Memory B cell (primary cell): ENCODE measurements at regions not wholly inside any gene's neighbourhood (a gene's known extent, or its start where the extent isn't known, plus 50 kb on each side); places are given as distances from the start of the nearest gene placed in this dataset.

Experiments
- ATAC-seq: fragments of 150-1000 bp; cut with Tn5 transposase; 2 replicates; pipeline ENCODE4 v1.10.0; 2021; ENCODE audit warnings: low read depth, mild to moderate bottlenecking, moderate library complexity
- DNase-seq, 2 donors: peaks; one replicate each; pipeline ENCODE4 v3.0.0; 2022; ENCODE audit warnings: low spot score in 2 of 2
- H3K27ac Mint-ChIP-seq: one replicate; pipeline ENCODE4 v1.8.0; 2022; ENCODE audit warnings: mild to moderate bottlenecking, moderate library complexity, mixed read lengths
- H3K27me3 Mint-ChIP-seq: one replicate; pipeline ENCODE4 v1.8.0; 2022; ENCODE audit warnings: mixed read lengths
- H3K36me3 Mint-ChIP-seq: one replicate; pipeline ENCODE4 v1.8.0; 2022; ENCODE audit warnings: mild to moderate bottlenecking, mixed read lengths
- H3K4me1 Mint-ChIP-seq: one replicate; pipeline ENCODE4 v1.8.0; 2022; ENCODE audit warnings: mixed read lengths
- H3K4me3 Mint-ChIP-seq: one replicate; pipeline ENCODE4 v1.8.0; 2022; ENCODE audit warnings: mild to moderate bottlenecking, moderate library complexity, mixed read lengths
- H3K9me3 Mint-ChIP-seq: one replicate; pipeline ENCODE4 v1.8.0; 2022; ENCODE audit warnings: mixed read lengths

DNA sequence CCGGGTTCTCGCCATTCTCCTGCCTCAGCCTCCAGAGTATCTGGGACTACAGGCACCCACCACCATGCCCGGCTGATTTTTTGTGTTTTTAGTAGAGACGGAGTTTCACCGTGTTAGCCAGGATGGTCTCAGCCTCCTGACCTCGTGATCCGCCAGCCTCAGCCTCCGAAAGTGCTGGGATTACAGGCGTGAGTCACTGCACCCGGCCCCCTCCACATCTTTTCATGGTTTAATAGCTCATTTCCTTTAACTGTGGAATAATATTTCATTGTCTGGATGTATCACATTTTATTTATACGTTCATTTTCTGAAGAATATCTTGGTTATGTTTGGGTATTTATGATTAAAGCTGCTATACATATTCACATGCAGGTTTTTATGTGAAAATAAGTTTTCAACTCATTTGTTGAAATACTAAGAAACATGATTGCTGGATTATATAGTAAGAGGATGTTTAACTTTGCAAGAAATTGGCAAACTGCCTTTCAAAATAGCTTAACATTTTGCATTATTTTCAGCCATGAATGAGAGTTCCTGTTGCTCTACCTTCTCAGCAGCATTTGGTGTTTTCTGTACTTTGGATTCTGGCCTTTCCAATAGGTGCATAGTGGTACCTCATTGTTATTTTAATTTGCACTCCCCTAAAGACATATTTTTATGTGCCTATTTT lies 591.9 kb downstream of the TECRL start:
- DNase-seq = no peak
- H3K4me3 Mint-ChIP-seq = no peak overlapping the region
- H3K9me3 Mint-ChIP-seq = peaks cover 7% of the 10 kb centered on the region
- H3K36me3 Mint-ChIP-seq = no peaks in the 10 kb centered on the region
- no peaks in the 10 kb centered on the region for H3K4me1 Mint-ChIP-seq
- no peak overlapping the region for H3K27ac Mint-ChIP-seq
- no peak for ATAC-seq
- no peaks in the 10 kb centered on the region for H3K27me3 Mint-ChIP-seq

DNA sequence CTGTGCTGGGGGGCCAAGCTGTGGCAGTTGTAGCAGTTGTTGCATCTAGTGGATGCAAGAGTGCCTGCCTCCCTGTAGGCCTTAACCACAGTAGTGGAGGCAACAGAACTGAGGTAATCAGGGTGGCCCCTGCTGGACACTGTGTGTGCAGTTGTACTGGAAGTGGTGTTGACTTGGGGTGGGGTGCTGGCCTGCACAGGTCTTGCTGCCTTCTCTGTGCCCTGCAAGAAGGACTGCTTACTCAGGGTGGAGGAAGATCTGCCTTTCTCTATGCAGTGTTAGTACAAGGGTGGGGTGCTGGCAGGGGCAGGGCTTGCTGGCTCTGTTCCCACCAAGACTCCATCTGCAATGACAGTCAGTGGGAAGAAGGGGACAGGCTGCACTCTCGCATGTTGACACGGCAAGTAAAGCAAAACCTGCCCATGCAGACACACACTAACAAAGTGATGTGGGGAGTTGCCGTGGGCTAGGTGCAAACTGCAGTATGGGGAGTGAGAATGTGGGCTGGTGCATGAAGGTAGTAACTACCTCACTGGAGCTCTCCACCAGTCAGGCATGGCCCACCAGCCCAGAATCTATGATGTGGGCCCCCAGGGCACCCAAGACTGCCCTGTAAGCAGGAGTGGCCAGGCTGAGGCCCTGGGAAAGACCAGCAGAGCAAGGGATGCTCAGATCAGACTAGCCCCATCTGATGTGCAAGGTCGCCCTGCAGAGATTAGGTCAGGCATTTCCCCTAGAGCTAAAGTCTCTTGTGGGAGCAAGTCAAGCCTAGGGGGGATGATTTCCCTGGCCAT lies 594.9 kb downstream of the TECRL start:
- Mint-ChIP-seq H3K27me3 (no peaks in the 10 kb centered on the region), H3K9me3 (peaks cover 5% of the 10 kb centered on the region), H3K36me3 (no peaks in the 10 kb centered on the region), H3K4me3 (no peak overlapping the region), H3K27ac (no peak overlapping the region), H3K4me1 (no peaks in the 10 kb centered on the region)
- no peak for DNase-seq
- no peak for ATAC-seq

DNA sequence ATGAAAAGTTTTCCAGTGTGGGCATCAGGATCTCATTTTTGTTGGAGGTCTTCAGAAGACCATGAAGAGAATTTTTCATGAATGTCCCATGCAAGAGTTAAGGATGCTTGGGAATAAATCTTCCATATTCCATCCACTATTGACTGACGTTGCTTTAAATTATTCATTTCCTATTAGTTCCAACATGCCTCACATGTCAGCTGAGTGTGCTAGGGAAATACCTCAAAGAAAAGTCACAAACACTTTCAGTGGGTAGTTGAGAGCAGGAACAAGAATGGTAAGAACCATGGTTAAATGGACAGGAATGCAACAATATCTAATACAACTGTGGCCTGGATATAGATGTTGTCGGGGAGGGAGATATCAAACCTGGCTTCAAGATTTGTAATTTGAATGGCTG lies 610.1 kb downstream of the TECRL start:
- Mint-ChIP-seq H3K4me1 (no peaks in the 10 kb centered on the region), H3K27ac (no peak overlapping the region), H3K9me3 (peaks cover 2% of the 10 kb centered on the region), H3K4me3 (no peak overlapping the region), H3K27me3 (no peaks in the 10 kb centered on the region), H3K36me3 (no peaks in the 10 kb centered on the region)
- DNase-seq (no peak), ATAC-seq (no peak)

DNA sequence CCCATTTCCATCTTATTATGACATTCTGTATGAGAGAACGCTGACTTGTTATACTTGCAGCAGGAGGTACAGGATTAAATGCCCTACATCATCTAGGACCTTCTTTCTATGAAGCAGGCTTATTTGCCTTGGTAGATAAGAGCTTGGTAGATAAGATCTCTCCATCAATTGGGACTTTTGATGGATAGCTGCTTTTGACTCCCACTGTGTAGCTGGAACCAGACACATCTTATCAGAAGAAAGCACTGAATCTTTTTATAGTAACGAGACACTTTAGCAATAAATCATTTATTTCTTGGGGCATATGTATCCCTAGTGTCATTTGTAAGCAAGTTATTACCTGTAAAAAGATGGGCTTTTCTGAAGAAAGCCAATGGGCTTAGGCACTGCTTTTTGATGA lies 613.9 kb downstream of the TECRL start:
- DNase-seq = no peak
- Mint-ChIP-seq H3K4me1 (no peaks in the 10 kb centered on the region), H3K4me3 (no peak overlapping the region), H3K27me3 (no peaks in the 10 kb centered on the region), H3K27ac (no peak overlapping the region), H3K36me3 (no peaks in the 10 kb centered on the region), H3K9me3 (peaks cover 4% of the 10 kb centered on the region)
- no peak for ATAC-seq

DNA sequence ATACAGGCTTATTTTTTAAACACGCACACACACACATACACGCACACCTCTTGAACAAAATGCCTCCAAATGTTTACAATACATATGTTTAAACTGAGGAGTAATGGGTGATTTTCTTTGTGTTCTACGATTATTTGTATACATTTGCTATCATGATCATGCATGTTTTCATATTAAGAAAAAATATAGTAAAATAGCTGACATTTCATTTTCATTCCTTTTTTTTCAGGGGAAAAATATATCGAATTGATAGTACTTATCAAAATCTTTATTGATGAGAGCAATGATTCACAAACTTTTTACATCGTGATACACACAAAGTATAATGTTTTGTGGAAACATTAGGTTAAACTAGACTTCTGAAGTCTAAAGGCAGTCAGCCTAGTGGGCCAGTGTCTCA lies 618.9 kb downstream of the TECRL start:
- Mint-ChIP-seq H3K27me3 (no peaks in the 10 kb centered on the region), H3K9me3 (peaks cover 3% of the 10 kb centered on the region), H3K27ac (no peak overlapping the region), H3K4me1 (no peaks in the 10 kb centered on the region), H3K4me3 (no peak overlapping the region), H3K36me3 (no peaks in the 10 kb centered on the region)
- DNase-seq = no peak
- no peak for ATAC-seq

DNA sequence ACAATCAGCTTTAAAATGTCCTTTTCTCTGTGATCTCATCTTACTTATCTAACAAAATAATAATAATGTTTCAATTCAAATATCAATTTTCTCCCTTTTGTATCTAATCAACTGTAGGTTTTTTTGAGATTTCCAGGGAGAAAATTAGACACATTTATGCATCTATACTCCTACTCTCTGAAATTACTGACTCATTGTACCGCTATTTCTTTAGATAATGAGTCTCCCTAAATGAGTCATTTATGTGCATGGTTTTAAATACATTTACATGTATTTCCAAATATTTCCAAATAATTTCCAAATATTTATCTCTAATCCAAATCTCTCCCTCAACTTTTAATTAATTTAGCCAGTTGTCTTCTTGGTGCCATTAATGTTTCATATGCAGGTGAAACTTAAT lies 621.0 kb downstream of the TECRL start:
- Mint-ChIP-seq H3K4me1 (no peaks in the 10 kb centered on the region), H3K36me3 (no peaks in the 10 kb centered on the region), H3K9me3 (peaks cover 4% of the 10 kb centered on the region), H3K27ac (no peak overlapping the region), H3K27me3 (no peaks in the 10 kb centered on the region), H3K4me3 (no peak overlapping the region)
- ATAC-seq = no peak
- no peak for DNase-seq

DNA sequence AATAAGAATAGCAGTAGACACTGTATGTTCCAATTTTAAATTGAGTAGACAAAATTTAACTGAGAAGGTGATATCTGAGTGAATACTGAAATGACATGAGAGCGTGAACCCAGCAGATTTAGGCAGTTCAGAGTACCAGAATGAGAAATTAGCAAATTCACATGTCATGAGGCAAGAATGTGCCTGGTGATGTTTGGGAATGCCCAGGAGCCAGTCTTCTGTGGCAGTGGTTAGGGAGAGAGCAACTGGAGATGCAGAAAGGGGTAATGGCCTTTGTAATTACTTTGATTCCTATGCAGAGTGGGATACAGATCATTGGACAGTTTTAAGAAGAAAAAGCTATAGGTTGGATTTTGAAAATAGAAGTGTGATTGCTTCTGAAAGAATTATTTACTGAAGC lies 621.9 kb downstream of the TECRL start:
- Mint-ChIP-seq H3K27me3 (no peaks in the 10 kb centered on the region), H3K27ac (no peak overlapping the region), H3K36me3 (no peaks in the 10 kb centered on the region), H3K9me3 (peaks cover 4% of the 10 kb centered on the region), H3K4me3 (no peak overlapping the region), H3K4me1 (no peaks in the 10 kb centered on the region)
- DNase-seq (no peak), ATAC-seq (no peak)

DNA sequence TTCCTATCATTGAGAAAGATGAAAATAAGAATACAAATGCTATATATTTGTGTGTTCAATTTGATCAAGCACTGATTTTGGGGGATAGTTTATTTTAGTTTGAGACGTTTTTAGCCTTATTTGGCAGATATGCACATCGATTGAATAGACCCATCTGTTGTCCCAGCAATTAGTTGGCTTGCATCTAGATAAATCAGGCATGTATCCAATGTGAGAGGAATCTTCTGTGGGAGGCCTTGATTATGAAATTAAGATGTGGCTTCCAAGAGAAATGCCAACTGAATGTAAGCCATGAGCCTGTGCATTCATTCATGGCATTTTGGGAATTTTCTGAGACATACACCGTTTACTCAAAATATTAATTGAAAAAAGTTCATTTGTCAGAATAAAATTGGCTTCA lies 623.1 kb downstream of the TECRL start:
- Mint-ChIP-seq H3K9me3 (peaks cover 2% of the 10 kb centered on the region), H3K36me3 (no peaks in the 10 kb centered on the region), H3K4me1 (no peaks in the 10 kb centered on the region), H3K27ac (no peak overlapping the region), H3K4me3 (no peak overlapping the region), H3K27me3 (no peaks in the 10 kb centered on the region)
- ATAC-seq (no peak), DNase-seq (no peak)

DNA sequence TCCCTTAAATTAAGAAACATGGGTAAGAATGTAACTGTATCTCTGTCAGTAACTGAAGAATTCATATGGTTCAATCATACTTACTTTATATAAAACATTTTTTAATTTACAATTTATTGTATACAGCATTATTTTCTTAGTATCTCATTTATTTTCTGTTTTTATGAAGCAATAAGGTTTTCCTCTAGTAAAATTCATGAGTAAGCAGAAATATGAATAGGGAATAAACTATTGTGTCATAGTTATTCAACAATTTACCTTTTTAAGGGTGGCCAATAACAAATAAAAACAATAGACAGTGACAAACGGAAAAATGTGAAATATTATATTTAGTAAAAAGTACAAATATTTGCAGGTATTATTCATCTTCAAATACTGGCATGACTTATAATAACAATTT lies 624.4 kb downstream of the TECRL start:
- Mint-ChIP-seq H3K27ac (no peak overlapping the region), H3K4me3 (no peak overlapping the region), H3K9me3 (peaks cover 4% of the 10 kb centered on the region), H3K27me3 (no peaks in the 10 kb centered on the region), H3K4me1 (no peaks in the 10 kb centered on the region), H3K36me3 (no peaks in the 10 kb centered on the region)
- DNase-seq (no peak), ATAC-seq (no peak)

DNA sequence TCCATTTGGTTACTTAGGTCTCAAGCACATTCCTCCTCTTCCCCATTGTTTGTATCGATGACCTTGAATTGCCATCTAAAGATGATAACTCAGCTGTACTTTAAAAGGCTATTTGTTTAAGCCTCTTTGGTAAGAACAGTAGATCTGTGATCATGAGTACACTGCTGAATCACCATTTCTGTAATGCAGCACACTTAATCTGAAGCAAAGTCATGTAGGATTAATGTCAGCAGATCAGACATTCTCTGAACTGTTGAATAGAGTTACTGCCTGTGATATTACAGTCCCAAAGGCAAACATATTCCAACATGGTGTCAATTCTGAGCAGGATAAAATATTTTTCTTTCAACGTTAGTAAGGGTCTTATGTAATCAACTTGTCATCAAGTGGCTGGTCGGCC lies 631.6 kb downstream of the TECRL start:
- H3K9me3 Mint-ChIP-seq = peaks cover 6% of the 10 kb centered on the region
- no peak overlapping the region for H3K4me3 Mint-ChIP-seq
- ATAC-seq = no peak
- no peak for DNase-seq
- H3K4me1 Mint-ChIP-seq = no peaks in the 10 kb centered on the region
- no peaks in the 10 kb centered on the region for H3K36me3 Mint-ChIP-seq
- H3K27ac Mint-ChIP-seq = no peak overlapping the region
- H3K27me3 Mint-ChIP-seq = no peaks in the 10 kb centered on the region

DNA sequence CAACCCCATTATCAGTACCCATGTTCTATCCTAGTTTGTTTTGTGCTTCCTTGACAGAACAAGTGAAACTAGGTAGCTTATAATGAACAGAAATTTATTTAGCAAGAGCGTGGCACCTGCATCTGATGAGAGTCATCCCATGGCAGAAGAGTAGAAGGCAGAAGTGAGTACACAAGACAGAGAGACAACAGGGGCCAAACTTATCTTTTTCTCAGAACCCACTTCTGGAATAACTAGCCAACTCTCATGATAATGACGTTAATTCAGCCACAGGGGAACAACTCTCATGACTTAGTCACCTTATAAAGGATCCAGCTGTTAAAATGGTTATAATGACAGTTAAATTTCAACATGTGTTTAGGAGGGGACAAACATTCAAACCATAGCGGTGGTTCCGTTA lies 644.9 kb downstream of the TECRL start:
- Mint-ChIP-seq H3K27ac (no peak overlapping the region), H3K27me3 (no peaks in the 10 kb centered on the region), H3K4me1 (no peaks in the 10 kb centered on the region), H3K9me3 (peaks cover 5% of the 10 kb centered on the region), H3K4me3 (no peak overlapping the region), H3K36me3 (no peaks in the 10 kb centered on the region)
- ATAC-seq (no peak), DNase-seq (no peak)

DNA sequence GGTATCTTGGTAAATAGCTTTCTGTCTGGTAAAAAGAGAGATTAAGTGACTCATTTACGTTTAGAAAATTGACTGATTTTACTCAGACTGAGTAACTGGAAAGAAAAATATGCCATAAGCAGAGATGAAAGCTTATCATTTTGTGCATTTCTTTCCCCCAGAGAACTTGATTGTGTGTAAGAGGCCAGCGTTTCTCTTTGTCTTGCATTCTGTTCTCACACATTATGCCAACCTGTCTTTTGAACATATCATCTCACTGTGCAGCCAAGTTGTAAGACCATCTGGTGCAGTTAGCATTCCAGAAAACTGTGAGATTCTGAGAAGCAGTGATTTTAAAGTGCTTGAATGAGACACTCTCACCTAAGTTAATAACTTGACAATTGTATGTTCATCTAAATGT lies 651.3 kb downstream of the TECRL start:
- Mint-ChIP-seq H3K4me1 (no peaks in the 10 kb centered on the region), H3K4me3 (no peak overlapping the region), H3K36me3 (no peaks in the 10 kb centered on the region), H3K9me3 (peaks cover 7% of the 10 kb centered on the region), H3K27me3 (no peaks in the 10 kb centered on the region), H3K27ac (no peak overlapping the region)
- no peak for ATAC-seq
- no peak for DNase-seq

DNA sequence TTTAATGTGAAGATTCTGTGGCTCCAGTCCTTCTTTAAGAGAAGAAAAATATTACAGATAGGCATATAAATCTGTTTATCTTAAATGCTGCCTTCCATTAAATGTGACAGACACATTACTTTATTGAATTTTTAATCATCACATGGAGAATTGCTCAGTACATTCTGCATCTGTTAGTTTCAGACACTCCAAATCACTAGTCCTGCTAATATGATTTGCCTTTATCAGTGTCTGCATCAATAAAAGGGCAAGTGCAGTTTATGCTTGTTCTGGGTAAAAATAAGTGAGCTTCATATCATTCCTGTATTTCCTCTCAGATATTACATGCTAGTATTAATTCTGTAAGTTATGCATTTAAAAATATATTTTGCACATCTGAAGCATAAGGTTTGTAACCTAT lies 666.4 kb downstream of the TECRL start:
- Mint-ChIP-seq H3K27me3 (no peaks in the 10 kb centered on the region), H3K4me3 (no peak overlapping the region), H3K4me1 (no peaks in the 10 kb centered on the region), H3K36me3 (no peaks in the 10 kb centered on the region), H3K27ac (no peak overlapping the region), H3K9me3 (no peaks in the 10 kb centered on the region)
- ATAC-seq (no peak), DNase-seq (no peak)

DNA sequence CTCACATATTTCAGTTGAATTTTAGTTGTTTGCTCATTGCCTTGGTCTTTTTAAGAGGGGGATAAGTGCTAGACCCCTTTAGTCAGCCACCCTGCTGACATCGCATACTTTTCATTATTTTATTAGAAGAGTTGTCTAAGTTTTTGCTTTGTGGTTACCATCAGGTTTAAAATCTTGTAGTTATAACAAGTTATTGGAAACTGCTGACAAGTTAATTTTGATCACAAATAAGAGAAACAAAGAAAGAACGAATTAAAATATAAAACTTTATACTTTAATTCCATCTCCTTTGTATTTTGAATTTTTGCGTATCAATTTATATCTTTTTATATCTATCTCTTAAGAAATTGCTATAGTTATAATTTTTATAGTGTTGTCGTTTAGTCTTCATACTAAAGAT lies 679.7 kb downstream of the TECRL start:
- H3K9me3 Mint-ChIP-seq = peaks cover 4% of the 10 kb centered on the region
- H3K27ac Mint-ChIP-seq = no peak overlapping the region
- no peaks in the 10 kb centered on the region for H3K36me3 Mint-ChIP-seq
- no peak for DNase-seq
- H3K4me3 Mint-ChIP-seq = no peak overlapping the region
- no peak for ATAC-seq
- no peaks in the 10 kb centered on the region for H3K27me3 Mint-ChIP-seq
- no peaks in the 10 kb centered on the region for H3K4me1 Mint-ChIP-seq
